Eye (tissue), 1 donor: ENCODE measurements at regions not wholly inside any gene's neighbourhood (a gene's known extent, or its start where the extent isn't known, plus 50 kb on each side); places are given as distances from the start of the nearest gene placed in this dataset.

Source experiments
- DNase-seq: peaks from one replicate; pipeline ENCODE4 v3.0.0-alpha.2; 2015

GRCh38 chr16:6916946-6917345 lies 415.7 kb upstream of the RBFOX1 start:
- DNase-seq: no peak

DNA sequence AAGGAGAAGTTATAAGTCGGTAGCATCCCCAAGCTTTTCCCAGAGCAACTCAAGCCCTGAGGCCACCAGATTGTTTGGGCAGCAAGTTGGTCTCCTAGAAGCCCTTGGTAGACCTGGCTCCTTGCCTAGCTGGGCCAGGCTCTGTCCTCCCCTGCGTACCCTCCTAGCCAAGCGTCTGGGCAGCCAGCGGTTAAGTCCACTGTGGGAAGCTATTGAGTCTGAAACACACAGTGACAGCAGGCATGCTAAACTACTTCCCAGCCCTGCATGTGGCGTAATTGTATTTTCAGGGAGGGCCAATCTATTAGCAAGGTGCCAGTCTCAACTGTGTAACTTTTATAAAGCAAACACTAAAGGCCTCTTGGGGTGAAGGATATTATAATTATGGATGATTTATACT lies 419.1 kb upstream of the RBFOX1 start:
- no peak for DNase-seq

GRCh38 chr16:6910301-6910700 lies 422.3 kb upstream of the RBFOX1 start:
- no peak for DNase-seq

DNA sequence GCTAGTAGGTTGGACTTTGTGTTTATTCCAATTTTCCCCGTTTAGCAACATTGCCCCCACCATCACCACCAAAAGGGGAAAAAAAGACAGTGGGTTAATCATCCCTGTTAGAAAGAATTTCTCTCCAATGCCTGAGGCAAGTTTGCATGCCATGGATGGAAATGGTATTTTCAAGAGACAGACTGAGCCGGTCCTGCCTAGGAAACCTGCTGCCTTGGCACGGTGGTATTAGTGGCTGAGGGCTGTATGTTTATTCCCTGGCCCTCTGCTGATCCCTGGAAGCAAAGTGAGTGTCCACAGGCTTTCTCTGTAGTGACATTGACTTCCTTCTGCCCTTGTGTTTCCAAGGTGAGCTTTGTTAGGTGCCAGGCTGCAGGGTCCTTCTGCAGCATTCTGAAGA lies 427.0 kb upstream of the RBFOX1 start:
- no peak for DNase-seq

- DNase-seq: no peak
Measured at GRCh38 chr16:6903671-6904070, 429.0 kb upstream of the RBFOX1 start.

GRCh38 chr16:6898896-6899295 lies 433.7 kb upstream of the RBFOX1 start:
- DNase-seq: no peak

DNA sequence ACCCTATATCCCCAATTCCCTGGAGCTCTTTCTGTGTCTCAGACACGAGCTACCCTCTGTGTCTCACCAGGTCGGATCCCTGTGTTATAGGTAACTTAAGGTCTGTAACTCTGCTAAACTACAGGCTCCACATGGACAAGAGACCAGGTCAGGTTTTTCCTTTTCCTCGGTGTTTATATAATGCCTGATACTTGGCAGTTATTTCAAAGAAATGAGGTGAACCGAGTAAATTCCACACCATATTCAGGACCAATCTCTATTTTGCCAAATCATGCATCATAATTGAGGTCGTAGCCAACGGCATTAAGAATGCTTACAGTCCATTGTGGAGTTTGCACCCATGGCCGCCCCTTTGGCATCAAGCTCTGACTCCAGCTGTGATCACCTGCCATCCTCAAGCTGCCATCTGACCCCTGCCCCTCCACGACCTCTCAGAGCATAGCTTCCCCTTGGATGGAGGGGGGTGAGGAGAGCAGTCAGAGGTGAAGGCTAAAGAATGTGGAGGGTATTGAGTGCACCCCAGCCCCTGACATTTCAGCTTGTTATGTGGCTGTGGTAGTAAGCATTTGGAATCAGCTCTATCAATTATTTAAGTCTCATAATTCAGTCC lies 434.7 kb upstream of the RBFOX1 start:
- DNase-seq: peak; percentile 54

GRCh38 chr16:6892966-6893365 lies 439.7 kb upstream of the RBFOX1 start:
- no peak for DNase-seq

DNA sequence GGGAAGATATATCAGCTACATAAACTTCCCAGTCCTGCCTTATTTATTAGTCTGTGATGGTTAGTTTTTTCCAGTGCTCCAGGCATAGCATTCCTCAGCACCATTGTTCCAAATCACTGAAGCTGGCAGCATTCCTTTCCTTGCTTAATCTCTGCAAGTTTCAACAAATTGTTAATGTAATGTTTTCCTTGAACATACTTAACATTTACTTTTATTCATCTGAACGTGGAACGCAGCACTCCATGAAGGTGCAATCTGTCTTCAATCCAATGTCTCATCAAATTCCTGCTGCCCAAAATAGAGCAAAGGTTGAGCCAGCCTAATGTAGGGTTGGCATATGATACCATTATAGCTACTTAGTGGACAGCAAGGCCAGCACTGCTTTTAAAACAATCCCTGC lies 441.1 kb upstream of the RBFOX1 start:
- DNase-seq: peak; percentile 50

- DNase-seq: no peak
Measured at GRCh38 chr16:6888531-6888930, 444.1 kb upstream of the RBFOX1 start.

DNA sequence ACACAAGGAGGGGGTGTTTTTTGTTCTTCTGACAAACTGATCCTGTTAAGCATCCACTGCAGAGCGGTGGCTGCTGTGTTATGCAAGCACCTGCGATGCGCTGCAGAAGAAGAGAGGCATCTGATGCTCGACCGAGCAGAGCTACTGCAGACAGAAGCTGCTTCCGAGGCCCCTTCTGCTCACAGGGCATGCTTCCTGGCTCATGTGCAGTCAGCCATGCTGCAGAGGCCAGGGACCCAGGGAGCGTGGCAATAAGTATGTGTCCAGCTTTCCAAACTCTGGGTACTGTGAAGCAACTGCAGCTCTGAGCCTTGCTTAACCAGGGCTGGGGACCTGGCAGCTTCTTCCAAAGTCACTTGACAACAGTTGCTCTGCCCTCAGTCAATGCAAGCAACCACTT lies 448.6 kb upstream of the RBFOX1 start:
- DNase-seq: peak; percentile 54

DNA sequence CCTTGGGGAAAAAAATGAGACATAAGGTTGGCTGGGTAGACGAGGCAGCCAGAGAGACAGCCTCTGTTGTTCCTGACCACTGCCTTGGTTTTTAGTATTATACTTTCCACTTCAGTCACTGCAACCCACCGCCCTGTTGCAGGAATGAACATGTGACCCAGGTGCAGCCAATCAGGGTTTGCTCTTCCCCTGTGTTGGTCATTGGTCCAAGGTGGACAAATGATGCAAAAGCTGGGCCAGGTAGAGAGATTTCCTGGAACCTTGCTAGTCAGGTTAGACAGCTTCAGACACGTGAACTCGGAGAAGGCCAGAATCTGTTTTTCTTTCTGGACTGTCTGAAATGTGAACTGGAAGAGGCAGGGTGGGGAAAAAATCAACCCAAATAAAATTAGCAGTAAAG lies 452.4 kb upstream of the RBFOX1 start:
- no peak for DNase-seq

DNA sequence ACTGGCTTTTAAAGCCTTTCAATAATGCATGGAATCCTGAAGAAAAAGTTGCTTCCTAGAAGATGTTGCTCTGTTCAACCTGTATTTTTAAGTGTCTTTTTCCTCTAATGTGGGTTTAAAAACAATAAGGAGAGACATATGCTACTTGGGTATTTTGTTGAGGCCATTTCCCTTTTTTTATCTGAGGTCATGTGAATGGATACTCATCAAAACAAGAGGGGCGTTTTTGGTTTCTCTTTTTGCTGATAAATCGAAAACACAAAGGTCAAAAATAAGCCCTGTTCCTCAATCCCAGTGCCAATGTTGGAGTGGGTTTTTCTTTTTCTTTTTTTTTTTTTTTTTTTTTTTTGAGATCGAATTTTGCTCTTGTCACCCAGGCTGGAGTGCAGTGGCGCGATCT lies 468.0 kb upstream of the RBFOX1 start:
- DNase-seq: no peak

GRCh38 chr16:6864244-6864643 lies 468.4 kb upstream of the RBFOX1 start:
- DNase-seq: no peak

DNA sequence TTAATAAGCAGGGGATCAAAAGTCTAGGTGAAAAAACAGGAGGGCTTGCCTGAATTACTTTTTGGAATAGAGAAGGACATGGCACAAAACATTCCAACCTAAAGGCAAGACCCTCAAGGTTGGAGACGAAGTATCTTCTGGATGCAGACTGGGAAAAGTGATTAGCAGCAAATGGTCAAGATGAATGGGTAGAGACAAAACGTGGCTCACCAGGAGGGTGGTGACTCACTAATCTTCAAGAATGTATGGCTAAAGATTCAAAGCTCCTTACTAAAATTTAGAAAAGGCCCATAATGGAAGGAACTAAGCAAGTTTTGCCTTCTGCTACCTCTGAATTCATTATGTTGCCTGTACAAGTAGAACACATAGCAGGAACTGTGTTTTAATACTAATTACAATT lies 469.5 kb upstream of the RBFOX1 start:
- no peak for DNase-seq

GRCh38 chr16:6861815-6862477 lies 470.7 kb upstream of the RBFOX1 start:
- DNase-seq: no peak

GRCh38 chr16:6861135-6861814 lies 471.4 kb upstream of the RBFOX1 start:
- DNase-seq: no peak

DNA sequence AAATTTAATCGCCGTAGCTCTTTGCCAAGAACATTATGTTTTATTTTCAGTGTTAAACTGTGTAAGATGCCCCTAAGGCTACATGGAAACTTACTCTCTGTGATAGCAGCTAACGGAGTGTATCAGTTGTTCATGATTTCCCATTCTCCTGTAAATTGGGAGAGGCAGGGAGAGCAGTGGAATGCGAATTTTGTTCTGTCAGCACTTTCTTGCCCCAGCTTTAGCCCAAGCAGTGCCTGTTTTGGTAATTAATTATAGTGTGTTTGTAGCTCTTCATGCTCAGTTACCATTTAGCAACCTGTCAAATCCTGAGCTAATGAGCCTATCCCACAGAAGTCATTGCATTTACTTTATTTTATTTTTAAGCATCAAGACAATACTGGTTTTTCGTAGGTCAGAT lies 475.1 kb upstream of the RBFOX1 start:
- no peak for DNase-seq

DNA sequence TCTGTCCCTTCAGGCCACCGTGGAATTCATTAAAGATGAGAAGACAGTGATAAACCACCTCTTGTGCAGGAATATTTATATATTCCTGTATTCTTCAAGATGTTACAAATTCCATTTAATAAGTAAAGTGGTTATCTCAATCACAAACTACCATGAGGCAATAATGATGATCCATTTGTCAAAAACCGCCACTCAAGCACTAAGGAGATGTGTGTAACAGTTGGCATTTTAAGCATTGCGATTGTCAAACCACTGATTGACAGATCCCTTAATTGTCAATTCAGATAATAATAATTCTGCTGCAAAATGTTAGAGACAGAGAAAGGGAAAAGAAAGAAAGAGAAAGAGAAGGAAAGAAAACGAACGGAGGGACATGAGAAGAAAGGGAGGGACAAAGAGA lies 476.1 kb upstream of the RBFOX1 start:
- DNase-seq: no peak

DNA sequence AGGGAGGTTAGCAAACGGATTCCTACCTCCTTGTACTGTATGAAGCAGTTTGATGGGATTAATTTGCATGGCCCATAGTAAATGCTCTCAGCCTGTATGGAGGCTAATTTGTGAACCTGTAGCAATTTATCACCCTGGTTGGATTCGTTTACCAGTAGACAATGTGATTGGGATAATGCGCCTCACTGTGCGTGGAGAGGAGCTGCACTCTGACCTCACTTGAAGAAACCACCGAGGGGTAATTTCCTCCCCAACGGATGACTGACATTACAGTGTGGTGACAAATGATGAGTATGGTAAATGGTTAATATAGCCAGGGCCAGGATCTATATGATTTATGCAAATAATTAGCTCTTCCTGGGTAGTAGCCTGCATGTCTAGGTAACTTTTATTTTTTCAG lies 479.1 kb upstream of the RBFOX1 start:
- DNase-seq: no peak

DNA sequence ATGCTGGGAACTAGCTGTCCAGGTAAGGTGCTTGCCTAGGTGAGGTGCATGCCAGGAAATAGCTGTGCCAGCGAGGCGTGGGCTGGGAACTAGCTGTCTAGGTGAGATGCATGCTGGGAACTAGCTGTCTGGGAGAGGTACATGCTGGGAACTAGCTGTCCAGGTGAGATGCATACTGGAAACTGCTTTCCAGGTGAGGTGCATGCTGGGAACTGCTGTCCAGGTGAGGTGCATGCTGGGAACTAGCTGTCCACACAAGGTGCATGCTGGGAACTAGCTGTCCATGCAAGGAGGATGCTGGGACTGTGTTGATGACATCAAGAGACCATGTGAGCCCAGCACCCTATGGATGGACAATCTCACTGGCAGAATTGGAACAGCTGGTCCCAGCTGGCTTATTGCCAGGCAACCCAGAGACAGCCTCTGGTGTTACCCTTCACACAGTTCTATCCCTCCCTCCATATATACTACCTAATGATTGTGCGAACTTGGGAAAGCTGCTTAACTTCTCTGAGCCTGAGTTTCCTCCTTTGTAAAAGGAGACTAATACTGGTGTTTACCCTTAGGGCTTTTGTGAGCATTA lies 479.9 kb upstream of the RBFOX1 start:
- no peak for DNase-seq

- no peak for DNase-seq
Measured at GRCh38 chr16:6846452-6846851, 486.2 kb upstream of the RBFOX1 start.

DNA sequence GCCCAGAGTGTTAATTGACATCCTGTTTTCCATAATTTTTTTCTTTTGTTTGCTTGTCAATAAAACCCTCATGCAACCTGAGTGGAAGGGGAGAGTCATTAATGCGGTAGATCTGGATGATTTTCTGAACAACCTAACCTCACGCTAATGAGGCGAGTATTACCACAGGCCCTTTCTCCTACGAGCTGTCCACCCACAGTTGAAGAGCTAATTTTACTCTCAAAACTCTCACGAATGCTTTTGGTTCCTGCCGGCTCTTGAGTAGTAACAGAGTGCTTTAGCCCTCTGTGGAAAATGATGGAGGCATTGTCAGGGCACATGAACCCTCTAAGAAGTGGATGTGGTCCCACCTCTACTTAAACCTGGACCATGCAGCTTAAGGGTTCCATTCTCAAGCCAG lies 491.3 kb upstream of the RBFOX1 start:
- DNase-seq: no peak

DNA sequence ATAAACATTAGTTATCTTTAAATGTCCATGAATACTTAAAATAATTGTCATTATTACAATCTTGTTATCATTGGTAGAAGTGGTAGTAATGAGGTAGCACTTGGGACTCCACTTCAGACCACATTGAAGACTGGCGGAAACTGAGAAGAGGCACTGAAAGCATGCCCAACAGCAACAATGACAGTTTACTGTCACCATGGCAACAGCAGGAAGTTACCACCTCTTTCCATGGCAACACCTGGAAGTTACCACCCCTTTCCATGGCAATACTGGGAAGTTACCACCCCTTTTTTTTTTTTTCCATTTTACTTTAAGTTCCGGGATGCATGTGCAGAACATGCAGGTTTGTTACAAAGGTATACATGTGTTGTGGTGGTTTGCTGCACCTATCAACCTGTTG lies 494.9 kb upstream of the RBFOX1 start:
- no peak for DNase-seq
